Activated naive CD4-positive, alpha-beta T cell treated with anti-CD3 and anti-CD28 coated beads, Interleukin-2, amount 50 U/mL, for 72 hours (primary cell): ENCODE measurements at regions not wholly inside any gene's neighbourhood (a gene's known extent, or its start where the extent isn't known, plus 50 kb on each side); places are given as distances from the start of the nearest gene placed in this dataset.

ENCODE experiments used
- ATAC-seq, 2 donors: fragments of 150-1000 bp; cut with Tn5 transposase; 2 replicates each; pipeline ENCODE4 v1.10.0; 2021; ENCODE audit warnings: mild to moderate bottlenecking in 2 of 2, moderate library complexity in 2 of 2
- DNase-seq, 2 donors: peaks; one replicate each; pipeline ENCODE4 v3.0.0; 2021 to 2022; ENCODE audit warnings: low spot score in 2 of 2
- H3K27ac Mint-ChIP-seq, 2 donors: one replicate each; pipeline ENCODE4 v1.8.0; 2022; ENCODE audit warnings: mild to moderate bottlenecking in 2 of 2, mixed read lengths in 2 of 2
- H3K36me3 Mint-ChIP-seq, 2 donors: one replicate each; pipeline ENCODE4 v1.8.0; 2022; ENCODE audit warnings: mixed read lengths in 2 of 2
- H3K9me3 Mint-ChIP-seq, 2 donors: one replicate each; pipeline ENCODE4 v1.8.0; 2022; ENCODE audit warnings: mixed read lengths in 2 of 2

- Mint-ChIP-seq H3K36me3 (no peaks in the 10 kb centered on the region), H3K27ac (no peak overlapping the region), H3K9me3 (peaks cover 4% of the 10 kb centered on the region in 2 donors)
- DNase-seq (no peak), ATAC-seq (no peak)
Observed at GRCh38 chr4:20302336-20302735, 50.6 kb downstream of the SLIT2 start.

GRCh38 chr4:20305976-20306375 lies 54.3 kb downstream of the SLIT2 start:
- no peak for DNase-seq
- ATAC-seq: no peak
- Mint-ChIP-seq H3K9me3 (peaks cover 11 to 12% of the 10 kb centered on the region in 2 donors), H3K36me3 (no peaks in the 10 kb centered on the region), H3K27ac (no peak overlapping the region)

GRCh38 chr4:20311856-20312255 lies 60.2 kb downstream of the SLIT2 start:
- peaks cover 10 to 11% of the 10 kb centered on the region in 2 donors for H3K9me3 Mint-ChIP-seq
- no peak for DNase-seq
- no peak overlapping the region for H3K27ac Mint-ChIP-seq
- no peaks in the 10 kb centered on the region for H3K36me3 Mint-ChIP-seq
- no peak for ATAC-seq

- Mint-ChIP-seq H3K27ac (no peak overlapping the region), H3K9me3 (peaks cover 10 to 11% of the 10 kb centered on the region in 2 donors), H3K36me3 (no peaks in the 10 kb centered on the region)
- DNase-seq: peak in 1 of 2 donors; percentile 3
- no peak for ATAC-seq
Observed at GRCh38 chr4:20313237-20314030, 61.7 kb downstream of the SLIT2 start.

GRCh38 chr4:20317424-20317985 lies 65.8 kb downstream of the SLIT2 start:
- H3K27ac Mint-ChIP-seq: no peak overlapping the region

GRCh38 chr4:20318001-20318908 lies 66.5 kb downstream of the SLIT2 start:
- ATAC-seq: no peak
- Mint-ChIP-seq H3K9me3 (peaks cover 0 to 8% of the 10 kb centered on the region in 2 donors), H3K36me3 (no peaks in the 10 kb centered on the region), H3K27ac (no peak overlapping the region)
- DNase-seq: no peak

More at GRCh38 chr4:20317424-20317985, 65.8 kb downstream of the SLIT2 start:
- ATAC-seq (no peak), DNase-seq (no peak)
- Mint-ChIP-seq H3K9me3 (peaks cover 3 to 12% of the 10 kb centered on the region in 2 donors), H3K36me3 (no peaks in the 10 kb centered on the region)

GRCh38 chr4:20318909-20319277 lies 67.2 kb downstream of the SLIT2 start:
- H3K36me3 Mint-ChIP-seq: no peaks in the 10 kb centered on the region
- DNase-seq (no peak), ATAC-seq (no peak)
- peaks cover 0 to 8% of the 10 kb centered on the region in 2 donors for H3K9me3 Mint-ChIP-seq
- no peak overlapping the region for H3K27ac Mint-ChIP-seq

GRCh38 chr4:20319825-20320612 lies 68.3 kb downstream of the SLIT2 start:
- DNase-seq: no peak
- H3K27ac Mint-ChIP-seq: no peak overlapping the region
- no peaks in the 10 kb centered on the region for H3K36me3 Mint-ChIP-seq

GRCh38 chr4:20323991-20324390 lies 72.3 kb downstream of the SLIT2 start:
- H3K27ac Mint-ChIP-seq: no peak overlapping the region
- H3K9me3 Mint-ChIP-seq: peaks cover 4 to 12% of the 10 kb centered on the region in 2 donors
- DNase-seq: no peak
- no peak for ATAC-seq
- no peaks in the 10 kb centered on the region for H3K36me3 Mint-ChIP-seq

More at GRCh38 chr4:20319825-20320612, 68.3 kb downstream of the SLIT2 start:
- H3K9me3 Mint-ChIP-seq: peaks cover 0 to 8% of the 10 kb centered on the region in 2 donors
- no peak for ATAC-seq

GRCh38 chr4:20326460-20326859 lies 74.8 kb downstream of the SLIT2 start:
- H3K36me3 Mint-ChIP-seq: no peaks in the 10 kb centered on the region
- H3K9me3 Mint-ChIP-seq: peaks cover 4% of the 10 kb centered on the region in 2 donors
- no peak for DNase-seq
- ATAC-seq: no peak
- H3K27ac Mint-ChIP-seq: no peak overlapping the region

- no peak overlapping the region for H3K27ac Mint-ChIP-seq
- no peaks in the 10 kb centered on the region for H3K36me3 Mint-ChIP-seq
- H3K9me3 Mint-ChIP-seq: peaks cover 4 to 6% of the 10 kb centered on the region in 2 donors
- ATAC-seq (no peak), DNase-seq (no peak)
Observed at GRCh38 chr4:20326977-20327376, 75.3 kb downstream of the SLIT2 start.

- DNase-seq: no peak
Observed at GRCh38 chr4:20327808-20328207, 76.1 kb downstream of the SLIT2 start.

GRCh38 chr4:20331642-20332041 lies 79.9 kb downstream of the SLIT2 start:
- peaks cover 7 to 12% of the 10 kb centered on the region in 2 donors for H3K9me3 Mint-ChIP-seq
- H3K27ac Mint-ChIP-seq: no peak overlapping the region
- no peaks in the 10 kb centered on the region for H3K36me3 Mint-ChIP-seq
- ATAC-seq (no peak), DNase-seq (no peak)

More at GRCh38 chr4:20327808-20328207, 76.1 kb downstream of the SLIT2 start:
- H3K36me3 Mint-ChIP-seq: no peaks in the 10 kb centered on the region
- H3K27ac Mint-ChIP-seq: no peak overlapping the region
- H3K9me3 Mint-ChIP-seq: peaks cover 4 to 8% of the 10 kb centered on the region in 2 donors
- no peak for ATAC-seq

GRCh38 chr4:20333141-20333715 lies 81.5 kb downstream of the SLIT2 start:
- DNase-seq (no peak), ATAC-seq (no peak)
- Mint-ChIP-seq H3K27ac (no peak overlapping the region), H3K36me3 (no peaks in the 10 kb centered on the region), H3K9me3 (peaks cover 7 to 12% of the 10 kb centered on the region in 2 donors)

GRCh38 chr4:20337261-20337664 lies 85.6 kb downstream of the SLIT2 start:
- no peak for DNase-seq
- H3K9me3 Mint-ChIP-seq: peaks cover 3 to 4% of the 10 kb centered on the region in 2 donors
- H3K27ac Mint-ChIP-seq: no peak overlapping the region
- ATAC-seq: no peak
- no peaks in the 10 kb centered on the region for H3K36me3 Mint-ChIP-seq

GRCh38 chr4:20338841-20339240 lies 87.1 kb downstream of the SLIT2 start:
- Mint-ChIP-seq H3K27ac (no peak overlapping the region), H3K9me3 (peaks cover 0 to 3% of the 10 kb centered on the region in 2 donors), H3K36me3 (no peaks in the 10 kb centered on the region)
- ATAC-seq (no peak), DNase-seq (no peak)
